A673 (cell line): ENCODE measurements at regions not wholly inside any gene's neighbourhood (a gene's known extent, or its start where the extent isn't known, plus 50 kb on each side); places are given as distances from the start of the nearest gene placed in this dataset.

ENCODE experiments used
- CTCF ChIP-seq: fragments of 300-800, 200-600 bp; sonication (generic); conservative IDR thresholded peaks from 2 replicates; pipeline ENCODE4 v1.5.1; 2017; ENCODE audit warnings: low read depth, mild to moderate bottlenecking, antibody characterized with exemption, low read length, moderate library complexity, mixed read lengths
- EZH2 ChIP-seq: fragments of 200-600 bp; sonication (generic); IDR thresholded peaks from 2 replicates; pipeline ENCODE4 v1.6.1; 2017; ENCODE audit warnings: borderline replicate concordance, low read depth, mild to moderate bottlenecking, mixed read lengths, antibody characterized with exemption, low read length; ENCODE audit not compliant: poor library complexity, severe bottlenecking

- TF ChIP-seq CTCF, result no peak
- TF ChIP-seq EZH2, result no peak
These were observed 156.1 kb downstream of the CTH start for GRCh38 chr1:70567167-70567566.
